ENCODE measurements at regions not wholly inside any gene's neighbourhood (a gene's known extent, or its start where the extent isn't known, plus 50 kb on each side); places are given as distances from the start of the nearest gene placed in this dataset.

DNA sequence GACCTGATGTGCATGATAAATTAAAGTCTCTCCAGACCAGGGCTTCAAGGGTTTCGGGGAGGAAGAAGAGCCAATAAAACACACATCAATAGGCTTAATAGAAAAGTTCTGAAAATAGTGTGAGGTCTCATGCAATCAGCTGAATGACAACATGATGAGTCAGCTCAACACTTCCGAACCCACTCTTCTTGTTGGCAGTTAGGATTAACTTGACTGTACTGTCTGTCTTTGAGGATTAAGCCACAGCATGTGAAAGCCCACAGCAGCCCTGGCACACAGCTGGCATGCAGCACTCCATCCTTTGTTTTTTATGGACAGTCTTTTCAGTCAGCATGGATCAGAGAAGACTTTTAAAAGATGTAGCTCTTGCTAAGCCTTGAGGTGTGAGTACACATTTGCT is 526.9 kb upstream of the VSTM2A start:
- no peak overlapping the region for H3K4me3 ChIP-seq (ENCODE audit: insufficient read depth, low read depth, low read length)
- no peak overlapping the region for H3K56ac ChIP-seq (ENCODE audit: extremely low read depth, insufficient read depth, low read length)
- H2AK5ac ChIP-seq (ENCODE audit: low read depth, low read length) = no peak overlapping the region
- no CpG with 5 or more reads among the region's 2 CpGs for WGBS, 2 experiments (ENCODE audit: extremely low coverage in 2 of 2, insufficient read length in 1 of 2)
- H3K4ac ChIP-seq (ENCODE audit: low read depth, low read length) = no peak overlapping the region
- H4K91ac ChIP-seq (ENCODE audit: insufficient read depth, low read depth, low read length) = no peak overlapping the region
- no peak overlapping the region for H3K14ac ChIP-seq (replicated peaks; ENCODE audit: low read depth, low read length)
- no peaks in the 10 kb centered on the region for H3K79me1 ChIP-seq (ENCODE audit: low read depth in 1 of 2, low read length in 2 of 2)
- peaks cover 5% of the 10 kb centered on the region; the same call in 1 of the 2 replicates for H3K9me3 ChIP-seq (ENCODE audit: control insufficient read depth, insufficient read depth, low read length)
- no peak overlapping the region for H4K8ac ChIP-seq (ENCODE audit: low read depth in 2 of 2, low read length in 2 of 2)
- H3K27ac ChIP-seq (ENCODE audit: insufficient read depth, low read length) = no peak overlapping the region
- dilution Hi-C loops (cut with HindIII; ENCODE audit: low sequenced_read_pairs, unreplicated experiment) (no loop called here), intact Hi-C loops (cut with micrococcal nuclease) (no loop called here), in situ Hi-C loops (cut with MboI; ENCODE audit: low sequenced_read_pairs) (no loop called here)
- no peaks in the 10 kb centered on the region for H3K9me1 ChIP-seq (ENCODE audit: insufficient read depth, low read length)
- no peak overlapping the region for H2BK15ac ChIP-seq (ENCODE audit: low read depth, low read length)
- no peak for DNase-seq
- no peak overlapping the region for H2AFZ ChIP-seq (replicated peaks; ENCODE audit: low read length, poor library complexity)
- no peak for TF ChIP-seq RCOR1 (IDR thresholded peaks at IDR 0.05; ENCODE audit: insufficient replicate concordance, low read length)
- TF ChIP-seq POLR2A (IDR thresholded peaks at IDR 0.05; ENCODE audit: low read depth, low read length) = no peak
- TF ChIP-seq SMC3 (IDR thresholded peaks at IDR 0.05; ENCODE audit: low read depth, low read length) = no peak
- no peak for TF ChIP-seq BHLHE40 (IDR thresholded peaks at IDR 0.05; ENCODE audit: low read depth, low read length)
- TF ChIP-seq, protein P1, sequence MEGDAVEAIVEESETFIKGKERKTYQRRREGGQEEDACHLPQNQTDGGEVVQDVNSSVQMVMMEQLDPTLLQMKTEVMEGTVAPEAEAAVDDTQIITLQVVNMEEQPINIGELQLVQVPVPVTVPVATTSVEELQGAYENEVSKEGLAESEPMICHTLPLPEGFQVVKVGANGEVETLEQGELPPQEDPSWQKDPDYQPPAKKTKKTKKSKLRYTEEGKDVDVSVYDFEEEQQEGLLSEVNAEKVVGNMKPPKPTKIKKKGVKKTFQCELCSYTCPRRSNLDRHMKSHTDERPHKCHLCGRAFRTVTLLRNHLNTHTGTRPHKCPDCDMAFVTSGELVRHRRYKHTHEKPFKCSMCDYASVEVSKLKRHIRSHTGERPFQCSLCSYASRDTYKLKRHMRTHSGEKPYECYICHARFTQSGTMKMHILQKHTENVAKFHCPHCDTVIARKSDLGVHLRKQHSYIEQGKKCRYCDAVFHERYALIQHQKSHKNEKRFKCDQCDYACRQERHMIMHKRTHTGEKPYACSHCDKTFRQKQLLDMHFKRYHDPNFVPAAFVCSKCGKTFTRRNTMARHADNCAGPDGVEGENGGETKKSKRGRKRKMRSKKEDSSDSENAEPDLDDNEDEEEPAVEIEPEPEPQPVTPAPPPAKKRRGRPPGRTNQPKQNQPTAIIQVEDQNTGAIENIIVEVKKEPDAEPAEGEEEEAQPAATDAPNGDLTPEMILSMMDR (conservative IDR thresholded peaks at IDR 0.05; ENCODE audit: low read depth, low read length) = no peak
- H2BK5ac ChIP-seq (ENCODE audit: low read depth, low read length, poor library complexity, severe bottlenecking) = no peak overlapping the region
- H4K5ac ChIP-seq (ENCODE audit: low read depth, low read length) = no peak overlapping the region
- no peak overlapping the region for H3K9ac ChIP-seq (ENCODE audit: low read depth, low read length)
- H3K4me1 ChIP-seq (ENCODE audit: control insufficient read depth, insufficient read depth, low read length) = no peaks in the 10 kb centered on the region
- no peak for ATAC-seq (ENCODE audit: low read depth)
- no peak overlapping the region for H3K23ac ChIP-seq (ENCODE audit: low read depth, low read length)
- ChIA-PET CTCF (no interaction called here), POLR2A (ENCODE audit: unreplicated experiment) (no interaction called here)
- H3K36me3 ChIP-seq (ENCODE audit: control insufficient read depth, insufficient read depth, low read length) = no peaks in the 10 kb centered on the region
- H2BK20ac ChIP-seq (ENCODE audit: low read depth, low read length) = no peak overlapping the region
- no peak overlapping the region for H2BK120ac ChIP-seq (ENCODE audit: low read depth, low read length)
- no peak overlapping the region for H3K18ac ChIP-seq (ENCODE audit: low read depth, low read length)
- H4K20me1 ChIP-seq (ENCODE audit: insufficient read depth, low read length) = no peaks in the 10 kb centered on the region
- no peak overlapping the region for H3K4me2 ChIP-seq (ENCODE audit: low read depth, low read length)
- BruUV-seq (replicated peaks) = no TSS peak
- no peak overlapping the region for H2AK9ac ChIP-seq (replicated peaks; ENCODE audit: low read depth, low read length, poor library complexity)
- no peaks in the 10 kb centered on the region for H3K27me3 ChIP-seq (ENCODE audit: control insufficient read depth, insufficient read depth, low read length)
